ENCODE measurements at regions not wholly inside any gene's neighbourhood (a gene's known extent, or its start where the extent isn't known, plus 50 kb on each side); places are given as distances from the start of the nearest gene placed in this dataset.

GRCh38 chr4:30783751-30784150 lies 63.6 kb downstream of the PCDH7 start:
- H3K4me1 ChIP-seq, result no peaks in the 10 kb centered on the region
- H3K9me3 ChIP-seq, result no peaks in the 10 kb centered on the region
- H3K27ac ChIP-seq, result no peak overlapping the region
- DNase-seq (no peak), ATAC-seq (ENCODE audit: low FRiP score in 2 of 2) (no peak)
- TF ChIP-seq EP300 (IDR thresholded peaks at IDR 0.05) (no peak), POLR2AphosphoS5 (IDR thresholded peaks at IDR 0.05) (no peak), POLR2A (IDR thresholded peaks at IDR 0.05) (no peak)
- TF ChIP-seq, protein P1, sequence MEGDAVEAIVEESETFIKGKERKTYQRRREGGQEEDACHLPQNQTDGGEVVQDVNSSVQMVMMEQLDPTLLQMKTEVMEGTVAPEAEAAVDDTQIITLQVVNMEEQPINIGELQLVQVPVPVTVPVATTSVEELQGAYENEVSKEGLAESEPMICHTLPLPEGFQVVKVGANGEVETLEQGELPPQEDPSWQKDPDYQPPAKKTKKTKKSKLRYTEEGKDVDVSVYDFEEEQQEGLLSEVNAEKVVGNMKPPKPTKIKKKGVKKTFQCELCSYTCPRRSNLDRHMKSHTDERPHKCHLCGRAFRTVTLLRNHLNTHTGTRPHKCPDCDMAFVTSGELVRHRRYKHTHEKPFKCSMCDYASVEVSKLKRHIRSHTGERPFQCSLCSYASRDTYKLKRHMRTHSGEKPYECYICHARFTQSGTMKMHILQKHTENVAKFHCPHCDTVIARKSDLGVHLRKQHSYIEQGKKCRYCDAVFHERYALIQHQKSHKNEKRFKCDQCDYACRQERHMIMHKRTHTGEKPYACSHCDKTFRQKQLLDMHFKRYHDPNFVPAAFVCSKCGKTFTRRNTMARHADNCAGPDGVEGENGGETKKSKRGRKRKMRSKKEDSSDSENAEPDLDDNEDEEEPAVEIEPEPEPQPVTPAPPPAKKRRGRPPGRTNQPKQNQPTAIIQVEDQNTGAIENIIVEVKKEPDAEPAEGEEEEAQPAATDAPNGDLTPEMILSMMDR (IDR thresholded peaks at IDR 0.05), result no peak
- no peaks in the 10 kb centered on the region for H3K27me3 ChIP-seq
- no peaks in the 10 kb centered on the region for H3K36me3 ChIP-seq
- H3K4me3 ChIP-seq, result no peak overlapping the region

GRCh38 chr4:30789219-30789671 lies 69.1 kb downstream of the PCDH7 start:
- Histone ChIP-seq H3K36me3 (no peaks in the 10 kb centered on the region), H3K4me3 (no peak overlapping the region), H3K27ac (no peak overlapping the region), H3K4me1 (no peaks in the 10 kb centered on the region), H3K27me3 (no peaks in the 10 kb centered on the region), H3K9me3 (no peaks in the 10 kb centered on the region)
- ATAC-seq (ENCODE audit: low FRiP score in 2 of 2) (no peak), DNase-seq (no peak)
- WGBS, 2 donors, result 9 to 13% methylated on average over 2 of the region's 2 CpGs
- TF ChIP-seq POLR2A (IDR thresholded peaks at IDR 0.05), result no peak
- no peak for TF ChIP-seq POLR2AphosphoS5 (IDR thresholded peaks at IDR 0.05)
- no peak for TF ChIP-seq EP300 (IDR thresholded peaks at IDR 0.05)
- TF ChIP-seq, protein P1 (IDR thresholded peaks at IDR 0.05), result no peak

DNA sequence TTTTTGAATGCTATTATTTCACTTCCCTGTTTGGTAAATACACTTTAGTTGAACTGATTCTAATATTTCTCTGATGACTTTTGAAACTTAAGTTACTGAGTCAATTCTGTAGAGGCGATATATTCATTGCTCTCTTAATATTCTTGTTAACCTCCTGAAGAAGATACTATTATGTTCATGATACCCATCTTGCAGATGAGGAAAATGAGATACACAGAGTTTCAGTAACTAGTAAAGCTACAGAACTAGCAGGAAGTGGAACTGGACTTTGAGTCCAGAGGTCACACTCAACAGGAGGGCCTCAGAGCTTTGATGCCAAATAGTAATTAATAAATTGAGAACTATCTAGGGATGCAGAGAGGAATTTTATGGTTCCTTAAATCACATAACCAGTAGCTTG lies 70.0 kb downstream of the PCDH7 start:
- H3K27me3 ChIP-seq, result no peaks in the 10 kb centered on the region
- no peak overlapping the region for H3K4me3 ChIP-seq
- no peaks in the 10 kb centered on the region for H3K9me3 ChIP-seq
- 89 to 92% methylated on average over 1 of the region's 1 CpG for WGBS, 2 donors
- H3K4me1 ChIP-seq, result no peaks in the 10 kb centered on the region
- no peak overlapping the region for H3K27ac ChIP-seq
- DNase-seq (no peak), ATAC-seq (ENCODE audit: low FRiP score in 2 of 2) (no peak)
- no peaks in the 10 kb centered on the region for H3K36me3 ChIP-seq
- no peak for TF ChIP-seq POLR2A (IDR thresholded peaks at IDR 0.05)
- no peak for TF ChIP-seq POLR2AphosphoS5 (IDR thresholded peaks at IDR 0.05)
- no peak for TF ChIP-seq EP300 (IDR thresholded peaks at IDR 0.05)
- TF ChIP-seq, protein P1 (IDR thresholded peaks at IDR 0.05), result no peak

DNA sequence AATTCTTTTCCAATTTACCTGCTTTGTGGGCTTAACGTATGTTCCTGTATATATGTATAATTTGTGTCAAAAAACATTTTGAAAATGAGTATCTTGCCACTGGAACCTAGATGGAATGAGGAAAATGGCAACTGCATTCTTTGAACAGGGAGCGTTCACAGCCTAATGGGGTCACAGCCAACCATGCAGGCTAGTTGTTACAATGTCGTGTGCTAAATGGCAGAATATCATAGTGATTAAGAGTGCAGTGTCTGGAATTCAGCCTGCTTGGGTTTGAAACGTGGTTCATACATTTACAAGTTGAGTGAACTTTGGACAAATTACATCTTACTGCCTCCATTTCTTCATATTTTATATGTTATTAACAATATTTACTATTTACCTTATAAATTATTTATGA lies 70.8 kb downstream of the PCDH7 start:
- ATAC-seq (ENCODE audit: low FRiP score in 2 of 2), result no peak
- H3K4me1 ChIP-seq, result no peaks in the 10 kb centered on the region
- TF ChIP-seq POLR2A (IDR thresholded peaks at IDR 0.05), result no peak
- TF ChIP-seq, protein P1 (IDR thresholded peaks at IDR 0.05), result no peak
- no peak for TF ChIP-seq POLR2AphosphoS5 (IDR thresholded peaks at IDR 0.05)
- TF ChIP-seq EP300 (IDR thresholded peaks at IDR 0.05), result no peak

GRCh38 chr4:30792601-30793000 lies 72.4 kb downstream of the PCDH7 start:
- Histone ChIP-seq H3K4me3 (no peak overlapping the region), H3K36me3 (no peaks in the 10 kb centered on the region), H3K4me1 (no peaks in the 10 kb centered on the region), H3K27me3 (no peaks in the 10 kb centered on the region), H3K9me3 (no peaks in the 10 kb centered on the region), H3K27ac (no peak overlapping the region)
- DNase-seq (no peak), ATAC-seq (ENCODE audit: low FRiP score in 2 of 2) (no peak)
- WGBS, 2 donors, result 69 to 80% methylated on average over 3 of the region's 3 CpGs
- TF ChIP-seq EP300 (IDR thresholded peaks at IDR 0.05), result no peak

More for the DNA sequence above, 70.8 kb downstream of the PCDH7 start:
- Histone ChIP-seq H3K36me3 (no peaks in the 10 kb centered on the region), H3K27ac (no peak overlapping the region), H3K9me3 (no peaks in the 10 kb centered on the region), H3K4me3 (no peak overlapping the region), H3K27me3 (no peaks in the 10 kb centered on the region)
- no peak for DNase-seq
- 75 to 80% methylated on average over 4 of the region's 4 CpGs for WGBS, 2 donors
